Activated naive CD4-positive, alpha-beta T cell treated with Interleukin-2 at 50 U/mL for 16 hours (primary cell): ENCODE measurements at regions not wholly inside any gene's neighbourhood (a gene's known extent, or its start where the extent isn't known, plus 50 kb on each side); places are given as distances from the start of the nearest gene placed in this dataset.
"Not testable (repeated sequence)": the region's sequence is repeated elsewhere in the genome, so short reads cannot be mapped to it uniquely, and the experiment has no call there.

ENCODE experiments used
- DNase-seq: peaks from one replicate; pipeline ENCODE4 v3.0.0-alpha.2; 2020

GRCh38 chr4:111045992-111046391 is 423.1 kb upstream of the PITX2 start:
- DNase-seq, result no peak

DNA sequence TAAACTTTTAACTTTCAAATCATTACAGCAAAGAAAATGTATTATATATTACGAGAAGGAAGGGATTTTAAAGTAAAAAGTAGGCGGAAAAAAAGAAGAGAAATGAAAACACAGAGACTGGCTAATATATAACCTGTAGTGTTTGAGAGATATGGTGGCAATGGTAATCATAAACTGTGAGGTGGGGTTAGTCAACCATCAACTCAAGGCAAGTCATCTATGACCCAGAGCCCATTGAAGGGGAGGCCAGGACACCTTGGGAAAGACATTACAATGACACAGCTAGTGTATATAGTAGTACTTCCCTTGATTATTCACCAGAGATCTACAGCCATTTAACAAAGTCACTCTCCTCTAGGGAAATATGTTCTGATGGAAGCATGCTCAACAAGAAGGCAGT is 423.9 kb upstream of the PITX2 start:
- no peak for DNase-seq

DNA sequence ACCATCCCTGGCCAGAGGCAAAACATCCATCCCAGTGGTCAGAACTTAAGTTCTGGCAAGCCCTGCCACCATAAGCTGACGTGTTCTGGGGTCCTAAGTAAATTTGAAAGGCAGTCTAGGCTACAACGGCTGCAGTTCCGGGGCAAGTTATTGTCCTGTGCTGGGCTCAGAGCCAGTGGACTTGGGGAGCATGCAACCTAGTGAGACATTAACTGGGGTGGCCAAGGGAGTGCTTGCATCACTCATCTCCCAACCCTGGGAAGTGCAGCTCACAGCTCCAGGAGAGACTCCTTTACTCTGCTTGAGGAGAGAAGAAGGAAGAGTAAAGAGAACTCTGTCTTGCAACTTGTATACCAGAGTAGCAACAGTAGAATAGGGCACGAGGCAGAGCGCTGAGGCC is 425.4 kb upstream of the PITX2 start:
- no peak for DNase-seq

- DNase-seq, result no peak
Observed at GRCh38 chr4:111064342-111064993, 441.6 kb upstream of the PITX2 start.

DNA sequence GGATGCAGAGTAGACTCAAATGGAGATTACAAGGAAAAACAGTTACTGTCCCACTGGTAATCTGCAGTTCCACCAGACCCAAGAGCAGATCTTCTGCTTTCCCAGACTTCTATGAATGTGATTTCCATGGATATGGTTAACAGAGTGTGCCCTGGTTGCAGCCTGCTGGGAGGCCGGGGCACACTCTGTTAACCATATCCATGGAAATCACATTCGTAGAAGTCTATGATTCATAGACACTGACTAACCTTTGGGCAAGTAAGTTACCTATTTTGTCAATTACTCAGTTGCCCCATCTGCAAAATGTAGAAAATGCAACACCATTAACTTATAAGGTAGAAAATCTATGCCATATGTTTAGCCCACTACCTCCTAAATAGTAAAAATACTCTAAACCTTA is 443.1 kb upstream of the PITX2 start:
- DNase-seq, result no peak

- DNase-seq, result no peak
Observed at GRCh38 chr4:111066447-111066846, 443.6 kb upstream of the PITX2 start.

- no peak for DNase-seq
Observed at GRCh38 chr4:111066887-111067286, 444.0 kb upstream of the PITX2 start.

DNA sequence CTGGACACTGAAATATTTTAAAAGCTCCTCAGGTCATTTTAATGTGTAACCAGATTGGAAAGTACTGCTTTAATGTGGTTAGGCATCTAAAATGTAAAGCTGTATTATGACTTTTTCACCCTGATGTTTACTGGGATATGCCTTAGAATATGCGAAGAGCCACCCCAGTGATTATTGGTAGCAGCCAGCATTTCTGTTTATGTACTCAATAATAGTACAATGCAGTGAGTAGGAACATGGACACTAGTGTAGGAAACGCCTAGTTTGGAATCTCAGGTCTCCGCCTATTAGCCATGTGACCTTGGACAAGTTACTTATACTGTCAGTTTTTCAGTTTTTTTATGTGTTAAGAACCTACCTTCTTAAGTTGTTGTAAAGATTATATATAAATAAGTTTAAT is 446.0 kb upstream of the PITX2 start:
- no peak for DNase-seq

DNA sequence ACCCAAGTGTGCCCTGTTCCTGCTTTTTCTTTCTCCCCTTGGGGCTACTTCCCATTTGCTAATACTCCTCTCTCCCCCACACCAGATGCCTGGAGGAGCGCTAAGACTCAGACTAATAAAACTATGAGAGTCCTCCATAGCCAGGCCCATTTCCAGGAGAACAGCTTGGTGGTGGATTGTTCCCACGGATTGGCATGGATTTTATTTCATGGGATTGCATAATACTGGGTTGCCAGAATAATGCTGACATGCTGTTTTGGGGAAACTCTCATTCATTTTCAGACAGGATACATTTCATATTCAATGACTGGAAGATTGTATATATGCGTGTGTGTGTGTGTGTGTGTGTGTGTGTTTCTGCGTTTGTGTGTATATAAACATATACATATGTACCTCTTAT is 447.5 kb upstream of the PITX2 start:
- DNase-seq, result no peak

GRCh38 chr4:111074523-111075114 is 451.7 kb upstream of the PITX2 start:
- DNase-seq, result no peak

DNA sequence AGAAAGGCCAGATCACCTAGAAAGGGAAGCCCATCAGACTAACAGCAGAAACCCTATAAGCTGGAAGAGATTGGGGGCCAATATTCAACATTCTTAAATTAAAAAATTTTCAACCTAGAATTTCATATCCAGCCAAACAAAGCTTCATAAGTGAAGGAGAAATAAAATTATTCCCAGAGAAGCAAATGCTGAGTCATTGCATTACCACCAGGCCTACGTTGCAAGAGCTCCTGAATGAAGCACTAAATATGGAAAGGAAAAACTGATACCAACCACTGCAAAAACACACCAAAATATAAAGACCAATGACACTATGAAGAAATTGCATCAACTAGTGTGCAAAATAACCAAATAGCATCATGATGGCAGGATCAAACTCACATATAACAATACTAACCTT is 453.4 kb upstream of the PITX2 start:
- DNase-seq, result not testable (repeated sequence)

GRCh38 chr4:111108153-111108552 is 485.3 kb upstream of the PITX2 start:
- DNase-seq, result no peak

- no peak for DNase-seq
Observed at GRCh38 chr4:111113591-111113990, 490.7 kb upstream of the PITX2 start.

GRCh38 chr4:111115881-111116280 is 493.0 kb upstream of the PITX2 start:
- DNase-seq, result no peak

- DNase-seq, result no peak
Observed at GRCh38 chr4:111120191-111120590, 497.3 kb upstream of the PITX2 start.

DNA sequence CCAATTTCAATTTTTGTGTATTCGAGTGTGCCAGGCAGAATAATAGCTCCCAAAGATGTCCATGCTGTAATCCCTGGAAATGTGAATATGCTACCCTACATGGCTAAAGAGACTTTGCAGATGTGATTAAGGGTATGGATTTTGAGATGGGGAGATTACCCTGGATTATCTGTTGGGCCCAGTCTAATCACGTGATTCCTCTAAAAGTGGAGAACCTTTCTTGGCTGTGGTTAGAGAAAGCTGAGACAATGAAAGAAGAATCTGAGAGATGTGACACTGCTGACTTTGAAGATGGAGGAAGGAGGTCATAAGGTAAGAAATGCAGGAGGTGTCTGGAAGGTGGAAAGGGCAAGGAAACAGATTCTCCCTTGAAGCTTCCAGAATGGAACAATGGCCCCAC is 503.5 kb upstream of the PITX2 start:
- DNase-seq, result no peak

DNA sequence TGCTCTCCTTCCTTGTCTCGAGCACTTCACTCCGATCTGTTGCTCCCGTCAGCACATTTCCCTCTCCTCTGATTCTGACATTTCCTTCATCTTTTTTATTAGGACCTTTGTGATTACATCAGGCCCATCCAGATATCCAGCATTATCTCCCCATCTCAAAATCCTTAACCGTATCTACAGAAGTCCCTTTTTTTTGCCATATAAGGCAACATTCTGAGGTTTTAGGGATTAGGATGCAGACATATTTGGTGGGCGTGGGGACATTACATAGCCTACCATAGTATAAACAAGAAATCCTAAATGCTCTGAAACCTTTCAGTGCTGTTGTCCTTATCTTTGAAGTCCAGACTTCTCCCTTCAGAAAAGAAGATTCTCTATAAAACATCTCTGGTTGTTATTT is 505.0 kb upstream of the PITX2 start:
- no peak for DNase-seq

DNA sequence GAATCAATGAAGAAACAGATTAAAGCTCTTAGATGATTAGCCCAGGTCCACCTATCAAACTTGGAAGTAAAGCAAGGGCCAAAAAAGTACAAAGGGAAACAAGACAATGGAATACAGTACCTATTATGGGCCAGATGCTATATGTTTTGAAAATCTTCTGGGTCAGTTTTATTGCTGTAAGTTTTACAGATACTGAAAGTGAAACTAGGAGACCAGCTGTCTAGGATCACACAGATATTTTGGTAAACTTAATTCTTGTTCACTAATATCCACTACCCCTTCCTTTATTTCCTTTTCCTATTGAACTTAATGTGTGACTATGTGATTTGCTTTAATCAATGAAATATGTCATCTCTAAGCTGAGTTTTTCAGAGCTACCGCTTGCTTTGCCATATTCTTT is 505.4 kb upstream of the PITX2 start:
- DNase-seq, result no peak

- no peak for DNase-seq
Observed at GRCh38 chr4:111136438-111136837, 513.6 kb upstream of the PITX2 start.

- no peak for DNase-seq
Observed at GRCh38 chr4:111136967-111137366, 514.1 kb upstream of the PITX2 start.

DNA sequence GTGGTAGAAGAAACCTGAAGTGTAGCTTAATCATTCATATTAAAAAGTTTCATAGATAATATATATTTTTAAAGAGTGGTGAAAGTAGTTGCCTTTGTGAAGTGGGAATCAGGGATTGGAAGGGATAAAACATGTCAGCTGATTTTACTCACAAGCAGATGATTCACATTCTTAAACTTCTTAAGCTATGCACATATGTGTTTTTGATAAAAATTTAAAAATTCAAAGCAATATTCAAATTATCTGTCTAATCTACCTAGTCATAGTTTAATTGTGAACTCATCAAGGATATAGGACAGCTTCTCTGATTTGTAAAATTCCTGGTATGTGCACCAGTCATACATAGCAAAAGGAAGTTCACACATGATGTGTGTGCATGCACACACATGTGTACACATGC is 520.6 kb upstream of the PITX2 start:
- DNase-seq, result no peak

DNA sequence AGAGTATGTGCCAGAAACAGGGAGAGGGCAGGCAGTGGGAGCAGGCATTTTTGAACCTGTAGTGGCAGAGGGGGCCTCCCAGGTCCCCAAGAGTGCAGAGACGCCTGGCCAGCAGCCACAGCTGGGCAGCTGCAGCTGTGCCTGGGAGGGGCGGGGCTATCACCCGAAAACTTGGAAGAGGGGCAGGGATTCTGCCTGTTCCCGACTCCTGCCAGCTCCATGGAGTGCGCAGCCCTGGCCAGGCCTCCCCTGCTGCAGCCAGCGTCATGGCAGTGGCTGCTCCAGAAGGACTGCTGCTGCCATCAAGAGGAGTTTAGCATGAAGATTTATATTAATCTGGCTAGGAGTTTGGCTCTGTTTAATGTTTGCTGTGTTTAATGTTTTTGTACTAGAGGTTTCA is 532.1 kb upstream of the PITX2 start:
- no peak for DNase-seq

DNA sequence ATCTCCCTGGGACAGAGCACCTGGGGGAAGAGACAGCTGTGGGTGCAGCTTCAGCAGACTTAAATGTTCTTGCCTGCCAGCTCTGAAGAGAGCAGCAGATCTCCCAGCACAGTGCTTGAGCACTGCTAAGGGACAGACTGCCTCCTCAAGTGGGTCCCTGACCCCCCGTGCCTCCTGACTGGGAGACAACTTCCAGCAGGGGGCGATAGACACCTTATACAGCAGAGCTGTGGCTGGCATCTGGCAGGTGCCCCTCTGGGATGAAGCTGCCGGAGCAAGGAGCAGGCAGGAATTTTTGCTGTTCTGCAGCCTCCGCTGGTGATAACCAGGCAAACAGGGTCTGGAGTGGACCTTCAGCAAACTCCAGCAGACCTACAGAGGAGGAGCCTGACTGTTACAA is 541.7 kb upstream of the PITX2 start:
- not testable (repeated sequence) for DNase-seq

- DNase-seq, result no peak
Observed at GRCh38 chr4:111174331-111174730, 551.5 kb upstream of the PITX2 start.

DNA sequence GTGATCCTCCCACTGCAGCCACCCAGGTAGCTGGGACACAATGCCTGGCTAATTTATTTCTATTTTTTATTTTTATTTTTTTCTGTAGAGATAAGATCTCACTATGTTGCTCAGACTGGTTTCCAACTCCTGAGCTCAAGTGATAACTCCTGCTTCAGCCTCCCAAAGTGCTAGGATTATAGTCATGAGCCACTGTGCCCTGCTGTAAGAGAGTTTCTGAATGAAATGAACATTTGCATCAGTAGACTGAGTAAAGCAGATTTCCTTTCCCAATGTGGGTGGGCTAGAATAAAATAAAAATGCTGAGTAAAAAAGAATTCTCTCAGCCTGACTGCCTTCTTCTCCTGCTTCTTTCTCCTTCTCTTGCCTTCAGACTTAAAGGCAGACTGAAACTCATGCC is 555.4 kb upstream of the PITX2 start:
- DNase-seq, result no peak
